Brain microvascular endothelial cell (primary cell): ENCODE measurements at regions not wholly inside any gene's neighbourhood (a gene's known extent, or its start where the extent isn't known, plus 50 kb on each side); places are given as distances from the start of the nearest gene placed in this dataset.

Experiments used
- DNase-seq: peaks from one replicate; pipeline ENCODE4 v3.0.0-alpha.2; 2020
- H3K27ac ChIP-seq: fragments of 250-450 bp; sonication (Bioruptor Pico); 2 replicates; pipeline ENCODE4 v1.5.1; 2020; ENCODE audit warnings: mild to moderate bottlenecking, moderate library complexity
- H3K27me3 ChIP-seq: fragments of 250-450 bp; sonication (Bioruptor Pico); replicated peaks from 2 replicates; pipeline ENCODE4 v1.5.1; 2020; ENCODE audit warnings: mild to moderate bottlenecking
- H3K36me3 ChIP-seq: fragments of 250-450 bp; sonication (Bioruptor Pico); replicated peaks from 2 replicates; pipeline ENCODE4 v1.5.1; 2020; ENCODE audit warnings: mild to moderate bottlenecking
- H3K4me3 ChIP-seq: 2 replicates; pipeline ENCODE4 v1.5.1; 2011; ENCODE audit warnings: low read depth, mild to moderate bottlenecking, control low read depth, low read length, moderate library complexity
- in situ Hi-C: cut with HindIII; loops from 2 replicates; pipeline ENCODE4 v1.10.0; 2017; ENCODE audit warnings: low sequenced_read_pairs, low pct_ligation_motif_present
- TF ChIP-seq, protein P1 (sequence below): IDR thresholded peaks from 2 replicates; pipeline ENCODE4 v1.5.1; 2011; ENCODE audit warnings: low read depth, mild to moderate bottlenecking, moderate library complexity, low read length, control low read depth, inconsistent platforms; ENCODE audit errors: missing control alignments

DNA sequence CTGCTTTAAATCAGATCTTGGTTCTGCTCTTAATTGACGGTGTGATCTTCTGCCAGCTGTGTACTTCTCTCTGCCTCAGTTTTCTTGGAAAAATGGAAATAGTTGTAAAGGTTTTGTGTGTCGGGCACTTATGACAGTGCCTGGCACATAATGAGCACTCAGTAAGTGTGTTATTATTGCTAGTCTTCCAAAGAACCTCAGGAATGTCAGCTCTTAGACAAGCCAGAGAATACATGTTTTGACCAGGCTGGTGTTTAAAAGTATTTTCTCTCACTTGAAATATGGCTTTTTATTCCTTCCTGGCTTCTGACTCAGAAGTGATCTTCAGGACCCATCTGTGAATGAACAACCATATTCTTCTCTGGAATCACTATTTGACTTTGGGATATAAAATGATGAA, 304.1 kb downstream of the SNAPC1 start:
- no peak overlapping the region for H3K4me3 ChIP-seq
- in situ Hi-C loops, result no loop called here
- TF ChIP-seq, protein P1, sequence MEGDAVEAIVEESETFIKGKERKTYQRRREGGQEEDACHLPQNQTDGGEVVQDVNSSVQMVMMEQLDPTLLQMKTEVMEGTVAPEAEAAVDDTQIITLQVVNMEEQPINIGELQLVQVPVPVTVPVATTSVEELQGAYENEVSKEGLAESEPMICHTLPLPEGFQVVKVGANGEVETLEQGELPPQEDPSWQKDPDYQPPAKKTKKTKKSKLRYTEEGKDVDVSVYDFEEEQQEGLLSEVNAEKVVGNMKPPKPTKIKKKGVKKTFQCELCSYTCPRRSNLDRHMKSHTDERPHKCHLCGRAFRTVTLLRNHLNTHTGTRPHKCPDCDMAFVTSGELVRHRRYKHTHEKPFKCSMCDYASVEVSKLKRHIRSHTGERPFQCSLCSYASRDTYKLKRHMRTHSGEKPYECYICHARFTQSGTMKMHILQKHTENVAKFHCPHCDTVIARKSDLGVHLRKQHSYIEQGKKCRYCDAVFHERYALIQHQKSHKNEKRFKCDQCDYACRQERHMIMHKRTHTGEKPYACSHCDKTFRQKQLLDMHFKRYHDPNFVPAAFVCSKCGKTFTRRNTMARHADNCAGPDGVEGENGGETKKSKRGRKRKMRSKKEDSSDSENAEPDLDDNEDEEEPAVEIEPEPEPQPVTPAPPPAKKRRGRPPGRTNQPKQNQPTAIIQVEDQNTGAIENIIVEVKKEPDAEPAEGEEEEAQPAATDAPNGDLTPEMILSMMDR, result no peak
- no peak overlapping the region for H3K27ac ChIP-seq
- no peak for DNase-seq
- H3K27me3 ChIP-seq, result no peaks in the 10 kb centered on the region
- no peaks in the 10 kb centered on the region for H3K36me3 ChIP-seq

DNA sequence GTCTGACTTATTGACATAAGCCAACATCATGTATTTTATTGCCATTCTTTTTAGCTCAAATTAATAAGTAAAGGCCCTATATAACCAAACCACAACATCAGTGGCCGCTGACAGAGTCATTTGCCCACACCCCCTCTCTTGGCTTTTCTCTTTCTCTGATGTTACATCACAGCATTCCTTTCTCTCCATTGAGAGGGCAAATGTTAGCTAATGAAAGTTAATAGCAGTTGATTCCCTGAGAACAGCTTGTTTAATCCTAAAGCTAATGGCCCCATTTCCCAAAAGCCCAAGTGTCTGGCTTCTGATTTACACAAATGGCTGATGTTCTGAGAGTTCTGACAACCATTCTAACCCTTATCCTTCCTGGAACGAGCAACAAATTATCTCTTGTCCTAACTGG, 308.8 kb downstream of the SNAPC1 start:
- Histone ChIP-seq H3K4me3 (no peak overlapping the region), H3K36me3 (no peaks in the 10 kb centered on the region), H3K27ac (no peak overlapping the region), H3K27me3 (no peaks in the 10 kb centered on the region)
- TF ChIP-seq, protein P1, result no peak
- no peak for DNase-seq
- in situ Hi-C loops, result no loop called here

DNA sequence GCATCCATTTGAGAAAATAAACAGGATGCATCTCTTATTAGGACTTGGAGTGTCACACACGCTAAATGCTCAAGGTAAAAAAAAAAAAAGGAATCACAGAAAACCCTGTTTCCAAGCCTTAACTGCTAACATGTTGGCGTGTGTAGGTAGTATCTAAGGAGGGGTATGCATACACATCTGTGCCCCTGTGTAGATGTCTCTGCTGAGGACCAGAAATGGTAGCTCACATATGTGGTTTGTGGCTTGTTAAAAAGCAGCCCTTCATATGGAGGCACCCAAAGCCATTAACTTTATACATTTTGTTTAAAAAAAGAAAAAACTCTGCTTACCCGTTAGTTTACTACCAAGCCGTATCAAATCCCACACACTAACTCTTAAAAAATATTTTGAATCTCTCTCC, 314.1 kb downstream of the SNAPC1 start:
- H3K36me3 ChIP-seq, result no peaks in the 10 kb centered on the region
- no peaks in the 10 kb centered on the region for H3K27me3 ChIP-seq
- H3K4me3 ChIP-seq, result no peak overlapping the region
- DNase-seq, result no peak
- no peak overlapping the region for H3K27ac ChIP-seq
- TF ChIP-seq, protein P1, result no peak
- in situ Hi-C loops, result no loop called here

DNA sequence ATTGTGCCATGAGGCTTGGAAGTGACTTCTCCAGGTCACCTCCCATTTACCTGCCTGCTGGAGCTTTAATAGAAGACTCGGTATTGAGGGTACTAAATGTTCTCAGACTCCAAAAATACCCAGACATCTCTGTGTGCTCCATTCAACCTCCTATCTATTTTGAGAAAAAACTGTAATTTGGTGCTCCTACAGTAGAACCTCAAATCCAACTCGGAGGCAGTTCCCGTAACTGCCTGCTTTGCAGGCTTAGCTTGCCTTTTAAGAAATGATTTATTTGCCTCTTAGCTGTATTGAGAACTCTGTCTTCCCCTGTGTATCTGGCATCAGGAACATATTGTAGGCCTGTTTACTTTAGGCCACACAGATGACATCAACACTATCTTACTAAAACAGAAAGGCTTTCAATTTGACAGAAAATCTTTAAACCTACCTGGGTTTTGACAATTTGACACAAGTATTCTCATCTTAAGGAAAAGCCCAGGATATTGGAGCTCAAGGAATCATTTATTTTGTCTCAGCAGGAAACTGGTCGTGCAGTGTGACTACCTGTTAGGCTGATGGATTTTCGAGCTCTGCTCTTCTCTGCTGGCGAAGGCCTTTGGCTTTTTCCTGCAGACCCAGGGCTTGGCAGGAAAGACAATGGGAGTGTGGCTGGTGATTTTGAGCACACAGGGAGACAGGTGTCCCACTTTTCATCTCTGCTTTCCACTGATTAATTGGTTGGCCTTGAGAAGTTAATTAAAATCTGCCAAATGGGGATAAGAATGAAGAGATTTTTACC, 314.8 kb downstream of the SNAPC1 start:
- no peaks in the 10 kb centered on the region for H3K36me3 ChIP-seq
- no peak for DNase-seq
- no peak overlapping the region for H3K4me3 ChIP-seq
- H3K27me3 ChIP-seq, result no peaks in the 10 kb centered on the region
- TF ChIP-seq, protein P1, result no peak
- in situ Hi-C loops, result no loop called here
- no peak overlapping the region for H3K27ac ChIP-seq

DNA sequence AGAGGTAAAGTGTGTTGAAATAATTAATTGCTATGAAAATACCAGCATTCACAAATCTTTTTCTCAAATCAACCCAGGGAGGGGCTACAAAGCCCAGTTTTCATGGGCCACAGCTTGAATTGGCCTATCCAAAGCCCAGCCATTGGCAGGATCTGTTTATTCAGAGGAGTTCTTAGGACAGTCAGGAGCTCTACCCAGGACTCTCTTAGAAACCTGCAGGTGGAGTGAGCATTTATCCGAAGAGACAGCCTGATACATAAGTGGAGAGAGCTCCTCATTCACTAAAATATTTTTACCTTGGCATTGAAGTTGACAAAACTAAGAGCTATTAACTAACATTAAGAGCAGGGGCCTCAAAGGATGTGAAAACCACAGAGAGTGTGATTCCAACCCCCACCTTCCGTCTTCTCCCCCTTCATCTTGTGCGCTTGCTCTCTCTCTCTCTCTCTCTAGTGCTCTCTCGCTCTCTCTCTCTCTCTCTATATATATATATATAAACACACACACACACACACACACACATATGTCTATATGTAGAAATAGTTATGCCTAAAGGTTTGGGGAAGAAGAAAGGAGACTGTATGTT, 315.5 kb downstream of the SNAPC1 start:
- Histone ChIP-seq H3K27ac (no peak overlapping the region), H3K36me3 (no peaks in the 10 kb centered on the region), H3K4me3 (no peak overlapping the region), H3K27me3 (no peaks in the 10 kb centered on the region)
- TF ChIP-seq, protein P1, result no peak
- DNase-seq, result no peak
- in situ Hi-C loops, result no loop called here

DNA sequence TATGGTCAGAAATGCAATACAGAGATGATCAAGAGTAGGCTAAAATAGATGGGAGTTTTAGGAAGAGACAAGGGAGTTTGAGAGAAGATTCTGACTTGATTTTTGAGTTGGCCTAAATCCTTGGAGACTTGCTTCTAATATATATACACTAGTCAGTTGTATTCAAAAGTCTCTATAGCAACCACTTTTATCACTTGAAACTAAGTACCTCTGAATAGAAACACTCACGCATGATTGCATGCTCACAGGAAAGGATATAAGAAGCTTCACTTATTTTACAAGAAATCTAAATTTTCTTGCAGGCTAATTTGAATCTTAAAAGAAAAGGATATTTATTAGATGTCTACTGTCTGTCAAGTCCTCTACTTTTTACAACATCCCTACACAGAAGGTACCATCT, 316.8 kb downstream of the SNAPC1 start:
- no peak overlapping the region for H3K27ac ChIP-seq
- DNase-seq, result no peak
- in situ Hi-C loops, result no loop called here
- no peak overlapping the region for H3K4me3 ChIP-seq
- no peaks in the 10 kb centered on the region for H3K36me3 ChIP-seq
- TF ChIP-seq, protein P1, result no peak
- no peaks in the 10 kb centered on the region for H3K27me3 ChIP-seq
